ENCODE measurements at regions not wholly inside any gene's neighbourhood (a gene's known extent, or its start where the extent isn't known, plus 50 kb on each side); places are given as distances from the start of the nearest gene placed in this dataset.

DNA sequence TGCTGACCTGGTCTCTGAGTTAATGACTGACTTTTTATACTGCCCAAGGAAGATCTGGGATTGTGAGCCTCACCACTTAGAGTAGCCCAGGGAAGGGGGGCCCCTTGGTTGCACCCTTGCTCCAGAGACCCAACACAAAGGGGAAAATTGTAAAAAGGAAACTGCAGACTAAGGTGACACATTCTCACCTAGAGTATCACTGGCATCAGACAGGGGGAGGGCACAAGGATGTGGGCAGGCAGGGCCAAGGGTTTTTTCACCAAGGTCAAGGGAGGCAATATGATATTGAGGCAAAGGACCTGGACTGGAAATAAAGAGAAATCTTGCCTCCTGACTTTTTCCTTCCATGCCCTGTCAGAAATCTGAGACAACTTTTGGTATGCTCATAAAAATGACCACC, 386.2 kb upstream of the FGF16 start:
- no peak overlapping the region for H3K4me3 ChIP-seq (ENCODE audit: low read depth in 1 of 3, low read length in 3 of 3)
- no peak for DNase-seq (ENCODE audit: low spot score)
- H3K9me3 ChIP-seq (ENCODE audit: control insufficient read depth in 4 of 4, low read length in 3 of 4): peaks cover 0 to 4% (median under 1%) of the 10 kb centered on the region in 4 donors
- H3K36me3 ChIP-seq (ENCODE audit: control insufficient read depth in 4 of 4, insufficient read depth in 3 of 4, low read depth in 1 of 4, low read length in 3 of 4): no peaks in the 10 kb centered on the region
- no peak overlapping the region for H3K9ac ChIP-seq (ENCODE audit: low read depth in 1 of 2, low read length in 2 of 2)
- TF ChIP-seq, protein P1, sequence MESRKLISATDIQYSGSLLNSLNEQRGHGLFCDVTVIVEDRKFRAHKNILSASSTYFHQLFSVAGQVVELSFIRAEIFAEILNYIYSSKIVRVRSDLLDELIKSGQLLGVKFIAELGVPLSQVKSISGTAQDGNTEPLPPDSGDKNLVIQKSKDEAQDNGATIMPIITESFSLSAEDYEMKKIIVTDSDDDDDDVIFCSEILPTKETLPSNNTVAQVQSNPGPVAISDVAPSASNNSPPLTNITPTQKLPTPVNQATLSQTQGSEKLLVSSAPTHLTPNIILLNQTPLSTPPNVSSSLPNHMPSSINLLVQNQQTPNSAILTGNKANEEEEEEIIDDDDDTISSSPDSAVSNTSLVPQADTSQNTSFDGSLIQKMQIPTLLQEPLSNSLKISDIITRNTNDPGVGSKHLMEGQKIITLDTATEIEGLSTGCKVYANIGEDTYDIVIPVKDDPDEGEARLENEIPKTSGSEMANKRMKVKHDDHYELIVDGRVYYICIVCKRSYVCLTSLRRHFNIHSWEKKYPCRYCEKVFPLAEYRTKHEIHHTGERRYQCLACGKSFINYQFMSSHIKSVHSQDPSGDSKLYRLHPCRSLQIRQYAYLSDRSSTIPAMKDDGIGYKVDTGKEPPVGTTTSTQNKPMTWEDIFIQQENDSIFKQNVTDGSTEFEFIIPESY (IDR thresholded peaks at IDR 0.05): no peak
- TF ChIP-seq, protein P2, sequence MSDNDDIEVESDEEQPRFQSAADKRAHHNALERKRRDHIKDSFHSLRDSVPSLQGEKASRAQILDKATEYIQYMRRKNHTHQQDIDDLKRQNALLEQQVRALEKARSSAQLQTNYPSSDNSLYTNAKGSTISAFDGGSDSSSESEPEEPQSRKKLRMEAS (IDR thresholded peaks at IDR 0.05): no peak
- TF ChIP-seq, protein P3, sequence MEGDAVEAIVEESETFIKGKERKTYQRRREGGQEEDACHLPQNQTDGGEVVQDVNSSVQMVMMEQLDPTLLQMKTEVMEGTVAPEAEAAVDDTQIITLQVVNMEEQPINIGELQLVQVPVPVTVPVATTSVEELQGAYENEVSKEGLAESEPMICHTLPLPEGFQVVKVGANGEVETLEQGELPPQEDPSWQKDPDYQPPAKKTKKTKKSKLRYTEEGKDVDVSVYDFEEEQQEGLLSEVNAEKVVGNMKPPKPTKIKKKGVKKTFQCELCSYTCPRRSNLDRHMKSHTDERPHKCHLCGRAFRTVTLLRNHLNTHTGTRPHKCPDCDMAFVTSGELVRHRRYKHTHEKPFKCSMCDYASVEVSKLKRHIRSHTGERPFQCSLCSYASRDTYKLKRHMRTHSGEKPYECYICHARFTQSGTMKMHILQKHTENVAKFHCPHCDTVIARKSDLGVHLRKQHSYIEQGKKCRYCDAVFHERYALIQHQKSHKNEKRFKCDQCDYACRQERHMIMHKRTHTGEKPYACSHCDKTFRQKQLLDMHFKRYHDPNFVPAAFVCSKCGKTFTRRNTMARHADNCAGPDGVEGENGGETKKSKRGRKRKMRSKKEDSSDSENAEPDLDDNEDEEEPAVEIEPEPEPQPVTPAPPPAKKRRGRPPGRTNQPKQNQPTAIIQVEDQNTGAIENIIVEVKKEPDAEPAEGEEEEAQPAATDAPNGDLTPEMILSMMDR (IDR thresholded peaks at IDR 0.05; ENCODE audit: low read depth, low read length, missing input control): no peak
- TF ChIP-seq TAF1 (conservative IDR thresholded peaks at IDR 0.05): no peak
- TF ChIP-seq GABPA (IDR thresholded peaks at IDR 0.05 in 1 of 2, conservative IDR thresholded peaks at IDR 0.05 in 1 of 2): no peak
- TF ChIP-seq, protein P4, sequence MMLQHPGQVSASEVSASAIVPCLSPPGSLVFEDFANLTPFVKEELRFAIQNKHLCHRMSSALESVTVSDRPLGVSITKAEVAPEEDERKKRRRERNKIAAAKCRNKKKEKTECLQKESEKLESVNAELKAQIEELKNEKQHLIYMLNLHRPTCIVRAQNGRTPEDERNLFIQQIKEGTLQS (IDR thresholded peaks at IDR 0.05): no peak
- TF ChIP-seq FOXA2 (IDR thresholded peaks at IDR 0.05): no peak
- TF ChIP-seq YY1 (IDR thresholded peaks at IDR 0.05): no peak
- TF ChIP-seq, protein P5, sequence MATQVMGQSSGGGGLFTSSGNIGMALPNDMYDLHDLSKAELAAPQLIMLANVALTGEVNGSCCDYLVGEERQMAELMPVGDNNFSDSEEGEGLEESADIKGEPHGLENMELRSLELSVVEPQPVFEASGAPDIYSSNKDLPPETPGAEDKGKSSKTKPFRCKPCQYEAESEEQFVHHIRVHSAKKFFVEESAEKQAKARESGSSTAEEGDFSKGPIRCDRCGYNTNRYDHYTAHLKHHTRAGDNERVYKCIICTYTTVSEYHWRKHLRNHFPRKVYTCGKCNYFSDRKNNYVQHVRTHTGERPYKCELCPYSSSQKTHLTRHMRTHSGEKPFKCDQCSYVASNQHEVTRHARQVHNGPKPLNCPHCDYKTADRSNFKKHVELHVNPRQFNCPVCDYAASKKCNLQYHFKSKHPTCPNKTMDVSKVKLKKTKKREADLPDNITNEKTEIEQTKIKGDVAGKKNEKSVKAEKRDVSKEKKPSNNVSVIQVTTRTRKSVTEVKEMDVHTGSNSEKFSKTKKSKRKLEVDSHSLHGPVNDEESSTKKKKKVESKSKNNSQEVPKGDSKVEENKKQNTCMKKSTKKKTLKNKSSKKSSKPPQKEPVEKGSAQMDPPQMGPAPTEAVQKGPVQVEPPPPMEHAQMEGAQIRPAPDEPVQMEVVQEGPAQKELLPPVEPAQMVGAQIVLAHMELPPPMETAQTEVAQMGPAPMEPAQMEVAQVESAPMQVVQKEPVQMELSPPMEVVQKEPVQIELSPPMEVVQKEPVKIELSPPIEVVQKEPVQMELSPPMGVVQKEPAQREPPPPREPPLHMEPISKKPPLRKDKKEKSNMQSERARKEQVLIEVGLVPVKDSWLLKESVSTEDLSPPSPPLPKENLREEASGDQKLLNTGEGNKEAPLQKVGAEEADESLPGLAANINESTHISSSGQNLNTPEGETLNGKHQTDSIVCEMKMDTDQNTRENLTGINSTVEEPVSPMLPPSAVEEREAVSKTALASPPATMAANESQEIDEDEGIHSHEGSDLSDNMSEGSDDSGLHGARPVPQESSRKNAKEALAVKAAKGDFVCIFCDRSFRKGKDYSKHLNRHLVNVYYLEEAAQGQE (IDR thresholded peaks at IDR 0.05): no peak
- no peak for TF ChIP-seq HNF4G (IDR thresholded peaks at IDR 0.05)
- TF ChIP-seq HNF4A (conservative IDR thresholded peaks at IDR 0.05): no peak
- no peak for TF ChIP-seq JUND (IDR thresholded peaks at IDR 0.05)
- no peak for TF ChIP-seq EGR1 (IDR thresholded peaks at IDR 0.05; ENCODE audit: low read depth in 2 of 2)
- no peak for TF ChIP-seq FOXA1 (IDR thresholded peaks at IDR 0.05)
- no peak for TF ChIP-seq RAD21 (IDR thresholded peaks at IDR 0.05)
- no peak for TF ChIP-seq SP1 (IDR thresholded peaks at IDR 0.05)
- no peak for TF ChIP-seq NR2F2 (IDR thresholded peaks at IDR 0.05)
- TF ChIP-seq RXRA (IDR thresholded peaks at IDR 0.05): no peak
- no peaks in the 10 kb centered on the region for H3K27me3 ChIP-seq (ENCODE audit: control insufficient read depth in 4 of 4, insufficient read depth in 4 of 4, low read length in 3 of 4)
- H3K27ac ChIP-seq (ENCODE audit: low read depth in 1 of 2, low read length in 2 of 2): no peak overlapping the region
- no peaks in the 10 kb centered on the region for H3K4me1 ChIP-seq (ENCODE audit: control insufficient read depth in 4 of 4, insufficient read depth in 4 of 4, low read length in 3 of 4)

All from liver (tissue), 7 donors.